PC-3 (cell line): ENCODE measurements at regions not wholly inside any gene's neighbourhood (a gene's known extent, or its start where the extent isn't known, plus 50 kb on each side); places are given as distances from the start of the nearest gene placed in this dataset.

Experiments used
- EZH2 ChIP-seq: fragments of 300-600 bp; sonication (generic); IDR thresholded peaks from one replicate; pipeline ENCODE4 v1.6.1; 2017; ENCODE audit warnings: antibody characterized with exemption, mild to moderate bottlenecking, low read length; ENCODE audit not compliant: unreplicated experiment
- EZH2phosphoT487 ChIP-seq: fragments of 300-600 bp; sonication (generic); IDR thresholded peaks from 2 replicates; pipeline ENCODE4 v1.6.1; 2018; ENCODE audit warnings: mild to moderate bottlenecking, antibody characterized with exemption, low read length, borderline replicate concordance
- TF ChIP-seq, protein P1 (sequence below): fragments of 300-600 bp; sonication (generic); conservative IDR thresholded peaks from 2 replicates; pipeline ENCODE4 v1.5.1; 2017; ENCODE audit warnings: antibody characterized with exemption, low read depth, mild to moderate bottlenecking, low read length

DNA sequence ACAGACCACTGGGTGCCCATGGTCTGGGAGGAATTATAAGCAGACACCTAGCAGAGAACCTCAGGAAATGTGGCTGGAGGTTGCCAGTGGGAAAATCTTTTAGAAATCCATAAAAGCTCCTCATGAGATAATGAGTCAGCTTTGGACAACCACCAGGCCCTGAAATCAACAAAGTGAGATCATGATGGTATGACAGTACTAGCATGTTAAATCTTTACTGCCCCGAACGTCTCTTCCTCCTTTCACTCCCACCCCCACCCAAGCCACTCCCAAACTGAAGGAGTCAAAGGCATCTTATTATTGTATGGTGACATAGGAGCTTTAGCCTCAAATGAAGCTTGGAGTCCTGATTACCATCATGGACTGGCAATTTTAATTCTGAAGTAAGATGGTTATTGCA lies 240.0 kb downstream of the DIO2 start:
- TF ChIP-seq EZH2, result no peak
- TF ChIP-seq, protein P1, sequence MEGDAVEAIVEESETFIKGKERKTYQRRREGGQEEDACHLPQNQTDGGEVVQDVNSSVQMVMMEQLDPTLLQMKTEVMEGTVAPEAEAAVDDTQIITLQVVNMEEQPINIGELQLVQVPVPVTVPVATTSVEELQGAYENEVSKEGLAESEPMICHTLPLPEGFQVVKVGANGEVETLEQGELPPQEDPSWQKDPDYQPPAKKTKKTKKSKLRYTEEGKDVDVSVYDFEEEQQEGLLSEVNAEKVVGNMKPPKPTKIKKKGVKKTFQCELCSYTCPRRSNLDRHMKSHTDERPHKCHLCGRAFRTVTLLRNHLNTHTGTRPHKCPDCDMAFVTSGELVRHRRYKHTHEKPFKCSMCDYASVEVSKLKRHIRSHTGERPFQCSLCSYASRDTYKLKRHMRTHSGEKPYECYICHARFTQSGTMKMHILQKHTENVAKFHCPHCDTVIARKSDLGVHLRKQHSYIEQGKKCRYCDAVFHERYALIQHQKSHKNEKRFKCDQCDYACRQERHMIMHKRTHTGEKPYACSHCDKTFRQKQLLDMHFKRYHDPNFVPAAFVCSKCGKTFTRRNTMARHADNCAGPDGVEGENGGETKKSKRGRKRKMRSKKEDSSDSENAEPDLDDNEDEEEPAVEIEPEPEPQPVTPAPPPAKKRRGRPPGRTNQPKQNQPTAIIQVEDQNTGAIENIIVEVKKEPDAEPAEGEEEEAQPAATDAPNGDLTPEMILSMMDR, result no peak
- TF ChIP-seq EZH2phosphoT487, result no peak
